ENCODE measurements at regions not wholly inside any gene's neighbourhood (a gene's known extent, or its start where the extent isn't known, plus 50 kb on each side); places are given as distances from the start of the nearest gene placed in this dataset.
A peak's percentile ranks its signal among the peaks of the same experiment; 100 is the strongest.

DNA sequence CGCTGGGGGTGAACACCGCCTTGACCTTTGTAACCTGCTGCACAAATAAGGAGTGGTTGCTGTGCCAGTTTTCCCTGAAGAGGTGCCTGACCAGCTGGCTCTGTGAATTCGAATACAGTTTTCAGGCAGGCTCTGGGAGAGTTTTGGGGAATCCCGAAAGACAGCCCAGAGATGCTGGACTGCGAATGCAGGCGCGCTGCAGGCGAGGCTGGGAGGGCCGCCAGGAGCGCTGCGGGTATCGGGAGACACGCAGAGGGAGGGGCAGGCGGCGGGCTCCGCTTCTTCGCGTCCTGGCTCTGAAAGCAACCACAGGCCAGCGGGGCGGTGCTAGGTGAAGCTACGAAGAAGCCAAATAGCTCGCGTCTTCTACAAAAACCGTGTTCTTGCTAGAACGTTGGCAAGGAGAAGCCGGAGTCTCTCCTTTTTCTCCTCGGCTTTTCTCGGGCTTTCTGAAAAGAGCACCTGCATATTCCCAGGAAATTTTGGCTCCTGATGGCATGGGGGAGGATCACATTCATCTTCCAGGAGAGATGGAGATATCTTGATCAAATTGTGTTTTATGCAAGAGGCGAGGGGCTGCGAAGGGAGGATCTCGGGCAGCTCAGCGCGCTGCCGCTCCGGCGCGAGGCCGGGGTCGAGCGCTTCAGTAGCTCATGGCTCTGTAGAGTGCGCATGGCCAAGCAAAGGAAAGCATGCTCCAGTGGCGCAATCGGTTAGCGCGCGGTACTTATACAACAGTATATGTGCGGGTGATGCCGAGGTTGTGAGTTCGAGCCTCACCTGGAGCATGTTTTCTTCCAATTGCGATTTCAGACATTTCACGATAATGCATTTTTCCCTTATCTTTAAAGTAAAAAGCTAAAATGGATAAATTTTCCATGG lies 158.1 kb upstream of the ZNF184 start (continued):
- TF ChIP-seq, protein P1, sequence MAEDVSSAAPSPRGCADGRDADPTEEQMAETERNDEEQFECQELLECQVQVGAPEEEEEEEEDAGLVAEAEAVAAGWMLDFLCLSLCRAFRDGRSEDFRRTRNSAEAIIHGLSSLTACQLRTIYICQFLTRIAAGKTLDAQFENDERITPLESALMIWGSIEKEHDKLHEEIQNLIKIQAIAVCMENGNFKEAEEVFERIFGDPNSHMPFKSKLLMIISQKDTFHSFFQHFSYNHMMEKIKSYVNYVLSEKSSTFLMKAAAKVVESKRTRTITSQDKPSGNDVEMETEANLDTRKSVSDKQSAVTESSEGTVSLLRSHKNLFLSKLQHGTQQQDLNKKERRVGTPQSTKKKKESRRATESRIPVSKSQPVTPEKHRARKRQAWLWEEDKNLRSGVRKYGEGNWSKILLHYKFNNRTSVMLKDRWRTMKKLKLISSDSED (CRISPR knock-in tag; IDR thresholded peaks at IDR 0.05): no peak
- TF ChIP-seq, protein P2, sequence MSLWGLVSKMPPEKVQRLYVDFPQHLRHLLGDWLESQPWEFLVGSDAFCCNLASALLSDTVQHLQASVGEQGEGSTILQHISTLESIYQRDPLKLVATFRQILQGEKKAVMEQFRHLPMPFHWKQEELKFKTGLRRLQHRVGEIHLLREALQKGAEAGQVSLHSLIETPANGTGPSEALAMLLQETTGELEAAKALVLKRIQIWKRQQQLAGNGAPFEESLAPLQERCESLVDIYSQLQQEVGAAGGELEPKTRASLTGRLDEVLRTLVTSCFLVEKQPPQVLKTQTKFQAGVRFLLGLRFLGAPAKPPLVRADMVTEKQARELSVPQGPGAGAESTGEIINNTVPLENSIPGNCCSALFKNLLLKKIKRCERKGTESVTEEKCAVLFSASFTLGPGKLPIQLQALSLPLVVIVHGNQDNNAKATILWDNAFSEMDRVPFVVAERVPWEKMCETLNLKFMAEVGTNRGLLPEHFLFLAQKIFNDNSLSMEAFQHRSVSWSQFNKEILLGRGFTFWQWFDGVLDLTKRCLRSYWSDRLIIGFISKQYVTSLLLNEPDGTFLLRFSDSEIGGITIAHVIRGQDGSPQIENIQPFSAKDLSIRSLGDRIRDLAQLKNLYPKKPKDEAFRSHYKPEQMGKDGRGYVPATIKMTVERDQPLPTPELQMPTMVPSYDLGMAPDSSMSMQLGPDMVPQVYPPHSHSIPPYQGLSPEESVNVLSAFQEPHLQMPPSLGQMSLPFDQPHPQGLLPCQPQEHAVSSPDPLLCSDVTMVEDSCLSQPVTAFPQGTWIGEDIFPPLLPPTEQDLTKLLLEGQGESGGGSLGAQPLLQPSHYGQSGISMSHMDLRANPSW (CRISPR knock-in tag; IDR thresholded peaks at IDR 0.05; ENCODE audit: borderline replicate concordance): 0 out of 2 replicates have a peak, but pooled peaks have one; percentile 74
- TF ChIP-seq ZNF234 (CRISPR knock-in tag; conservative IDR thresholded peaks at IDR 0.05): peak; percentile 80; the same call in 1 of the 2 replicates
- TF ChIP-seq KLF6 (CRISPR knock-in tag; IDR thresholded peaks at IDR 0.05): peak; percentile 95
- TF ChIP-seq NAIF1 (CRISPR knock-in tag; IDR thresholded peaks at IDR 0.05; ENCODE audit: borderline replicate concordance): peak; percentile 89
- TF ChIP-seq, protein P3, sequence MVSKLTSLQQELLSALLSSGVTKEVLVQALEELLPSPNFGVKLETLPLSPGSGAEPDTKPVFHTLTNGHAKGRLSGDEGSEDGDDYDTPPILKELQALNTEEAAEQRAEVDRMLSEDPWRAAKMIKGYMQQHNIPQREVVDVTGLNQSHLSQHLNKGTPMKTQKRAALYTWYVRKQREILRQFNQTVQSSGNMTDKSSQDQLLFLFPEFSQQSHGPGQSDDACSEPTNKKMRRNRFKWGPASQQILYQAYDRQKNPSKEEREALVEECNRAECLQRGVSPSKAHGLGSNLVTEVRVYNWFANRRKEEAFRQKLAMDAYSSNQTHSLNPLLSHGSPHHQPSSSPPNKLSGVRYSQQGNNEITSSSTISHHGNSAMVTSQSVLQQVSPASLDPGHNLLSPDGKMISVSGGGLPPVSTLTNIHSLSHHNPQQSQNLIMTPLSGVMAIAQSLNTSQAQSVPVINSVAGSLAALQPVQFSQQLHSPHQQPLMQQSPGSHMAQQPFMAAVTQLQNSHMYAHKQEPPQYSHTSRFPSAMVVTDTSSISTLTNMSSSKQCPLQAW (CRISPR knock-in tag; IDR thresholded peaks at IDR 0.05): peak; percentile 57; the same call in 1 of the 2 replicates
- TF ChIP-seq ZNF674 (CRISPR knock-in tag; IDR thresholded peaks at IDR 0.05; ENCODE audit: low read depth): no peak
- no peak for TF ChIP-seq FOXA1 (IDR thresholded peaks at IDR 0.05)
- peak; percentile 39; the same call in 1 of the 2 replicates for TF ChIP-seq FOXA1 (CRISPR knock-in tag; IDR thresholded peaks at IDR 0.05)
- TF ChIP-seq, protein P4, sequence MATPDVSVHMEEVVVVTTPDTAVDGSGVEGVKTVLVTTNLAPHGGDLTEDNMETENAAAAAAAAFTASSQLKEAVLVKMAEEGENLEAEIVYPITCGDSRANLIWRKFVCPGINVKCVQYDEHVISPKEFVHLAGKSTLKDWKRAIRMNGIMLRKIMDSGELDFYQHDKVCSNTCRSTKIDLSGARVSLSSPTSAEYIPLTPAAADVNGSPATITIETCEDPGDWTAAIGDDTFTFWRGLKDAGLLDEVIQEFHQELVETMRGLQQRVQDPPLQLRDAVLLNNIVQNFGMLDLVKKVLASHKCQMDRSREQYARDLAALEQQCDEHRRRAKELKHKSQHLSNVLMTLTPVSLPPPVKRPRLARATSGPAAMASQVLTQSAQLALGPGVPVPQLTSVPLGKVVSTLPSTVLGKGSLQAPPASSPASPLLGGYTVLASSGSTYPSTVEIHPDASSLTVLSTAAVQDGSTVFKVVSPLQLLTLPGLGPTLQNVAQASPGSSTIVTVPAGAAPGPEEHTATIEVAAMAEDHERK (CRISPR knock-in tag; IDR thresholded peaks at IDR 0.05; ENCODE audit: low read depth): no peak
- TF ChIP-seq IRX3 (CRISPR knock-in tag; IDR thresholded peaks at IDR 0.05; ENCODE audit: borderline replicate concordance, low read depth): peak; percentile 84; the same call in 1 of the 2 replicates
- TF ChIP-seq ZNF883 (CRISPR knock-in tag; IDR thresholded peaks at IDR 0.05; ENCODE audit: not compliant biosample characterization): peak; percentile 87
- TF ChIP-seq, protein P5, sequence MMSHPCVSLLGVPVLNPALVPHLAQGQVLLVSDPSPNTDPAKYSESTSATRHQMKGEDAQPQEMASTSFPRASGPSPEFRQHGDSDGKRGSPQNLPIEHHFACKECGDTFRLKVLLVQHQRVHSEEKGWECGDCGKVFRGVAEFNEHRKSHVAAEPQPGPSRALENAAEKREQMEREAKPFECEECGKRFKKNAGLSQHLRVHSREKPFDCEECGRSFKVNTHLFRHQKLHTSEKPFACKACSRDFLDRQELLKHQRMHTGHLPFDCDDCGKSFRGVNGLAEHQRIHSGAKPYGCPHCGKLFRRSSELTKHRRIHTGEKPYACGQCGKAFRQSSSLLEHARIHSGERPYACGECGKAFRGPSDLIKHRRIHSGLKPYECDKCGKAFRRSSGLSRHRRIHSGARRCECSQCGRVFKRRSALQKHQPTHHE (CRISPR knock-in tag; IDR thresholded peaks at IDR 0.05; ENCODE audit: borderline replicate concordance): no peak; the same call in 1 of the 2 replicates
- 0 out of 2 replicates have a peak, but pooled peaks have one; percentile 76 for TF ChIP-seq ZNF776 (CRISPR knock-in tag; IDR thresholded peaks at IDR 0.05)
- peak; percentile 85 for TF ChIP-seq ZNF12 (CRISPR knock-in tag; IDR thresholded peaks at IDR 0.05)

All from HepG2 (cell line).